Activated effector memory CD4-positive, alpha-beta T cell treated with anti-CD3 and anti-CD28 coated beads, Interleukin-2, amount 50 U/mL, for 16 hours (primary cell): ENCODE measurements at regions not wholly inside any gene's neighbourhood (a gene's known extent, or its start where the extent isn't known, plus 50 kb on each side); places are given as distances from the start of the nearest gene placed in this dataset.
"Not testable (repeated sequence)": the region's sequence is repeated elsewhere in the genome, so short reads cannot be mapped to it uniquely, and the experiment has no call there.

Experiments used
- DNase-seq: peaks from one replicate; pipeline ENCODE4 v3.0.0-alpha.2; 2020

GRCh38 chr11:29616611-29617010 lies 400.2 kb downstream of the KCNA4 start:
- DNase-seq = no peak

DNA sequence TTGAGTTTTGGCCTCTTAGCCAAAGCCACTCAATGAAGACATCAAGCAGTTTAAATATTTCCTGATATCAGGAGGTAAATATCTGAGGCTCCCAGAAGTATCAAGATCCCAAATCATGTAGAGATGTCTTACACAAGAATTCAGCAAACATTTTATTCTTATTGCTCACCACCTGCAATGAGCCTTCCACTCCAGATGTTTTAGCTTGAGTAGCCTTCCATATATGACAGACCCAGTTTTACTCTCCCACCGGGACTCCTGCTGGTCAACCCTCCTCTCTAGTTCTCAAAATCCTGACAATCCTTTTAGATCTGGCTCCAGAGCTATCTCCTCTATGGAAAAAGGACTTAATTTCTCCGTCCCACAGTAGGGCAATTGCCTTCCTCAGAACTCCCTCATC lies 404.4 kb downstream of the KCNA4 start:
- DNase-seq = no peak

- DNase-seq = no peak
Measured at GRCh38 chr11:29606330-29607031, 410.3 kb downstream of the KCNA4 start.

GRCh38 chr11:29600151-29600575 lies 416.7 kb downstream of the KCNA4 start:
- DNase-seq = not testable (repeated sequence)

- no peak for DNase-seq
Measured at GRCh38 chr11:29584342-29584741, 432.5 kb downstream of the KCNA4 start.

GRCh38 chr11:29578806-29579205 lies 438.0 kb downstream of the KCNA4 start:
- no peak for DNase-seq

DNA sequence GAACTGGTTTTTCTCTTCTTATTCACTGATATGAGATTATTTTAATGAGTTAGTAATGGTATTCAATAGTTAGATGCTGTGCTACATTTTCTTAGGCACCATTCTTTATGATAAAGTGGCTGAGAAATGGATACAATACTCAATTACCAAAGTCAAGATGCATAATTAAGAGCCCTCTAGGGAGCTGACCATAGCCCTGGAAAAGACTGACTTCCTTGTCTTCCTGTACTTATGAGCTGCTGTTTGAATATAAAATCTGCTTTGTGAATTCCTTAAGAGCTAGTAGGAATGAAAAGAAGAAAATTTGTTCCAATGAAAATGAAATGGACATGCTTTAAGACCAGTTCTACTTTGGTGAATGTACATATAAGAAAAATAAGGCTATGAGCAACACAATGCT lies 452.3 kb downstream of the KCNA4 start:
- no peak for DNase-seq

DNA sequence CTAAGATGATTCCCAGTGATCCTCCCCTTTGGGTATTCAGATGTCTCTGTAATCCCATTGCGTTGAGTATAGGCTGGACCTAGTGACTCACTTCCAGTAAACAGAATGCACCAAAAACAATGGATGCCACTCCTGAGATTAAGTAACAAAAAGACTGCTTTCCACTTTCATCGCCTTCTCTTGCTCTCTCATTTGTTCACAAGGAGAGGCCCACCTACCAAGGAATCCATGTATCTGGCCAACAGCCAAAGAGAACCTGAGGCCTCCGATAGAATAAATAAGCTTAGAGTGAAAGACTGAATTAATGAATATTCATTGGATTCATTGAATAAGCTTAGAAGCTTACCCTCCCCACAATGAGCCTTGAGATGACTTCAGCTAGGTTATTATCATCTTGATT lies 454.6 kb downstream of the KCNA4 start:
- DNase-seq = no peak

DNA sequence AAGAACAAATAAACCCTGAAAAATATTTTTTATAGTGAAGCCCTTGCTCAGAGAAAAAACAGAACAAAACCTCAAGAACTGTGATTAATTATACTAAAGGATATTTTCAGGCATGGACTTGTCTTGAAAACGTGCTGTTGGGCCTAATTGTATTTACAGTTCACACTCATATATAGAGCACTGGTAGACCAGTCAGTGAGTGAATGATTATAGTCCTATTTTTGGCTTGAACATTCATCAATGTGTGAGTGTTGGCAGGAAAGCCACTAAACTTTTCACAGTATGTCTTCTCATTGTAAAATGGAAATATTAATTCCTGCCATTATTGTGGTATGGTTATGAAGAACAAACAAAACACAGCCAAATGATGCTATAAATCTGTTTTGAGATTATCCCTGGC lies 462.8 kb downstream of the KCNA4 start:
- DNase-seq = no peak

DNA sequence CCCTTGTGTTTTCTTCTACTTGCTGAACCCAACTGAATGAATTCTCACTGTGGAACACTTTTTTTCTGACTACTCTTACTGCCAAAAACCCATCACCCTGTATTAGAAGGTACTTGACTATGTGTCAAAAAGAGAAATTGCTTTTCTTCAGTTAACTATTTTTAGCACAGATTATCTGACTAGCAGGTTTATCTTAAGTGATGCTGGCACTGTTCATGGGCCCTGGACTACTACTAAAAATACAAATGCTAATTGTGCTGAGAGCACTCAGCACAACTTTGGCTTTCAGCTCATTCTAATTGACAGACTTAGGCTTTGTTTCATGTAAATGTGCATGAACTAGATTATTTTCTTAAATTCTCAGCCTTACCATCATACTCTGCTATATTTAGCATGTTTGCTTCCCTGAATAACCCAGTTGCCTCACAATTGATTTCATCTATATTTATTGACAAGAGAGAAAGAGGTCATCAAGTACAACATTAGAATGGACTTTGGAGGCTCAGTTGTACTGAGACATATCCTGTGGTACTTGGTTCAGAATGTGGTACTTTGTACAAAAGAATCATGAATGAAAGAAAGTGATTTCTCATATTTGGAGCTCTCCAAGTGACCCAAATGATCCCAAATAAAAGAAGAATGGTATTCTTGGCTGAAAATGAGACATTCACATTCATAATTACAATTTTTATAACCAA lies 478.3 kb downstream of the KCNA4 start:
- DNase-seq = no peak

DNA sequence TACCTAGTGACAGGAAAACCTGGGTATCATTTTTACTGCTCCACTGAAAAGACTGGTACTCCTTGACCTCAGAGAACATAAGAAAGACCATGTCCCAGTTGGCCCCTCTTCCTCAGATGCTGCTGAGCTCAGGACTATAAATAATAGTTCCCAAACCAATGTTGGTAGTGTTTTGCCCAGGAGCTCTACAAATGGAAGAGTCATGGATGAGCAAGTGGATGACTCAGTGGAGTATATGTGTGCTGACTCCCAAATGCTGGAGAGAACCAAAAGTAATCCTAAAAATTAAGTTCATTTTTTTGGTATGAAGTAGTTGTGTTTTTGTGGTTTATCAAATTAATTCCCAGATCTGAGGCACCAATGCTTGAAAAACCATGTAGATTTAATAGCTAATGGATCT lies 482.0 kb downstream of the KCNA4 start:
- DNase-seq = no peak

GRCh38 chr11:29530961-29531360 lies 485.9 kb downstream of the KCNA4 start:
- no peak for DNase-seq

- no peak for DNase-seq
Measured at GRCh38 chr11:29527391-29527936, 489.4 kb downstream of the KCNA4 start.

GRCh38 chr11:29518389-29519174 lies 498.2 kb downstream of the KCNA4 start:
- no peak for DNase-seq

DNA sequence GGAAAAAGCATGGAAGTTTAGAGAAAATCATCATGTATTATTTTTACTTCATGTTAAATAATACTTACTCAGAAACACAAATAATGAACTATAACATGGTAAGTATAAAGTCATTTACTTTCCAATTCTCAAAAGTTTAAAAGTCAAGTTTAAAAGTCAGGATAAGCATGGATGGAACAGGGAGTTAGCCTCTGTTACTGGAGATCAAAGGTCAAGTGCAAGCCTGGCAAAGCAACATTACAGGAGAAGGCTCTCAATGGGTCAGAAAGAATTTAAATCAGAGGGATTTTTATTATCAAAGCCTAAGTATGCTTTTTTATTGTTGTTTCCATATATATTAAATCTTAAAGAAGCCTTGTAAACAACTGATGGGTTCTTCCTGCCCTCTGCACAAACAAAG lies 505.4 kb downstream of the KCNA4 start:
- no peak for DNase-seq

GRCh38 chr11:29507376-29507775 lies 509.5 kb downstream of the KCNA4 start:
- DNase-seq = no peak

- no peak for DNase-seq
Measured at GRCh38 chr11:29495676-29496075, 521.2 kb downstream of the KCNA4 start.

- no peak for DNase-seq
Measured at GRCh38 chr11:29490938-29491337, 525.9 kb downstream of the KCNA4 start.

DNA sequence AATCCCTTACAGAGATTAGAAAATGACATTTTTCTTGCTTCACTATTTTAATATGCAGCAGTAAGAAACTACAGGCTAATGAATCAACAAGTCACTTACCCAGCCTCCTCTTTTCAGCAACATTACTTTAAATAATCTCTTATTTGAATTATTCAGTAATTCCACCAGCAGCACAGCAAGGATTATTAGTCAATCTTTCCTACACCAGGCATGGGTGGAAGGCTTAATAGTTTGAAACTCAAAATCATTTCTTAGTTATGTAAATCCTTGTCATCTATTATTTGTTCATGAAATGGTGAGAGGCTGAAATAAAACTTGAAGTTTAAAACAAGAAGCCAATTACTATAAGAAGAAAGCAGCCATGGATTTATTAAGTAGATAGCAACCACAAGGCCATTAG lies 530.5 kb downstream of the KCNA4 start:
- no peak for DNase-seq

- no peak for DNase-seq
Measured at GRCh38 chr11:29485641-29486040, 531.2 kb downstream of the KCNA4 start.

DNA sequence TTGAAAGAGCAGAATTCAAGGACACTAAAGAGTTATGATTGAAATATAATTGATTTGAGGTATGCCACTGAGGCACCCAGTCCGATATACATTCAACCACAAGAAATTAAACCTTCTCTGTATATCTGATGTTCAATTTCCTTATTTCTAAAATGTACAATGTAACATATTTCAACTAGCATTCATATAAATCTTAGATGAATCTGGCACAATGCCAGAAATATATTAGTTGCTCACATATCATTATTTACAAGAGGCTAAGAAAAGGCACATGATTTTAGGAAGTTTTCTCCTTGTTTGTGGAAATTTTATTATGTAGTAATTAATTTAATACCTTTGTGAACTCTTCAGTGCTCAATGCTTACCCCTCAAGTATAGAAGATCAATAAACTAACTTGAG lies 532.3 kb downstream of the KCNA4 start:
- no peak for DNase-seq

GRCh38 chr11:29483831-29484230 lies 533.0 kb downstream of the KCNA4 start:
- no peak for DNase-seq

GRCh38 chr11:29482510-29482909 lies 534.3 kb downstream of the KCNA4 start:
- no peak for DNase-seq

DNA sequence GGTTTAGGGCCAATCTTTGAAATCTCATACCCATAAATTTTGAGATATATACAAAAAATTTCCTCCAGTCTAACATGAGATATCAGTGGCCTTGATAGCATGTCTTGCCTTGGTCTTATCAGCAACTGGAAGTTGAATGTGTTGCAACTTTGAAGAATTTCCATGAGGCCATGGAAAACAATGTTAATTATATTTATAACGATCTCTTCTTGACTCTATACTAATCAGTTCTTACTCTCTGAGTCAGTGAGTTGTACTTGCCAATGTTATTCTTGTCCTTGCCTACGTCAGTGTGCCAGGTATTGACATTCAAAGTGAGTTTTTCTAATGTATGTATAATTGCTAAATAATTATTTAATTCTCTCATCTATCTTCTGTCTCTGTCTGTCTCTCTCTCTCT lies 535.1 kb downstream of the KCNA4 start:
- no peak for DNase-seq
